Femur (tissue), 1 donor: ENCODE measurements at regions not wholly inside any gene's neighbourhood (a gene's known extent, or its start where the extent isn't known, plus 50 kb on each side); places are given as distances from the start of the nearest gene placed in this dataset.
"Not testable (repeated sequence)": the region's sequence is repeated elsewhere in the genome, so short reads cannot be mapped to it uniquely, and the experiment has no call there.

Experiments
- DNase-seq: peaks from one replicate; pipeline ENCODE4 v3.0.0-alpha.2; 2017

- no peak for DNase-seq
Measured at GRCh38 chr15:92705764-92706163, 50.2 kb upstream of the FAM174B start.

GRCh38 chr15:92706201-92706600 lies 50.6 kb upstream of the FAM174B start:
- DNase-seq = no peak

- no peak for DNase-seq
Measured at GRCh38 chr15:92707880-92708551, 52.4 kb upstream of the FAM174B start.

- DNase-seq = no peak
Measured at GRCh38 chr15:92708635-92709034, 53.1 kb upstream of the FAM174B start.

- DNase-seq = no peak
Measured at GRCh38 chr15:92709110-92709790, 53.7 kb upstream of the FAM174B start.

- no peak for DNase-seq
Measured at GRCh38 chr15:92711457-92711831, 55.9 kb upstream of the FAM174B start.

GRCh38 chr15:92714077-92714476 lies 58.5 kb upstream of the FAM174B start:
- DNase-seq = peak; percentile 55

GRCh38 chr15:92714477-92715401 lies 59.2 kb upstream of the FAM174B start:
- peak; percentile 88 for DNase-seq

- DNase-seq = peak; percentile 79
Measured at GRCh38 chr15:92715758-92716157, 60.2 kb upstream of the FAM174B start.

GRCh38 chr15:92719021-92719420 lies 63.4 kb upstream of the FAM174B start:
- DNase-seq = no peak

- no peak for DNase-seq
Measured at GRCh38 chr15:92724144-92724543, 68.6 kb upstream of the FAM174B start.

GRCh38 chr15:92725171-92725570 lies 69.6 kb upstream of the FAM174B start:
- no peak for DNase-seq

- DNase-seq = no peak
Measured at GRCh38 chr15:92728266-92728665, 72.7 kb upstream of the FAM174B start.

GRCh38 chr15:92733090-92733933 lies 77.7 kb upstream of the FAM174B start:
- no peak for DNase-seq

GRCh38 chr15:92733934-92734521 lies 78.5 kb upstream of the FAM174B start:
- peak; percentile 49 for DNase-seq

GRCh38 chr15:92739246-92739645 lies 83.7 kb upstream of the FAM174B start:
- DNase-seq = not testable (repeated sequence)

- no peak for DNase-seq
Measured at GRCh38 chr15:92745845-92746271, 90.3 kb upstream of the FAM174B start.

GRCh38 chr15:92747047-92747446 lies 91.5 kb upstream of the FAM174B start:
- DNase-seq = no peak

- peak; percentile 28 for DNase-seq
Measured at GRCh38 chr15:92749216-92749615, 93.6 kb upstream of the FAM174B start.

- no peak for DNase-seq
Measured at GRCh38 chr15:92749946-92750345, 94.4 kb upstream of the FAM174B start.

GRCh38 chr15:92751528-92751927 lies 96.0 kb upstream of the FAM174B start:
- DNase-seq = no peak

GRCh38 chr15:92753591-92753990 lies 98.0 kb upstream of the FAM174B start:
- DNase-seq = no peak
